Activated CD8-positive, alpha-beta memory T cell treated with anti-CD3 and anti-CD28 coated beads, Interleukin-2, amount 50 U/mL, for 24 hours (primary cell): ENCODE measurements at regions not wholly inside any gene's neighbourhood (a gene's known extent, or its start where the extent isn't known, plus 50 kb on each side); places are given as distances from the start of the nearest gene placed in this dataset.

Experiments
- DNase-seq: peaks from one replicate; pipeline ENCODE4 v3.0.0-alpha.2; 2020; ENCODE audit errors: extremely low read depth

- peak; percentile 14 for DNase-seq
Measured at GRCh38 chr22:45096256-45096907, 67.3 kb upstream of the NUP50 start.

DNA sequence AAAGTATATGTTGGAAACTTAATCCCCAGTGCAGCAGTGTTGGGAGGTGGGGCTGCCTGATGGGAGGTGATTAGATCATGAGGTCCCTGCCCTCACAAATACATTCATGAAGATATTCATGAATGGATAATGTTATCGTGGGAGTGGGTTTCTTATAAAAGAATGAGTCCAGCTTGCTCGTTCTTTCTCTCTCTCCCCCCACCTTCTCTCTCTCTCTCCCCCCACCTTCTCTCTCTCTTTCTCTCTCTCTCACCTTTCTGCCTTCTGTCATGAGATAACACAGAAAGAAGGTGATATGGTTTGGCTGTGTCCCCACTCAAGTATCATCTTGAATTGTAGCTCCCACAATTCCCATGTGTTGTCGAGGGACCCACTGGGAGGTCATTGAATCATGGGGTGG, 66.7 kb upstream of the NUP50 start:
- DNase-seq, result no peak

DNA sequence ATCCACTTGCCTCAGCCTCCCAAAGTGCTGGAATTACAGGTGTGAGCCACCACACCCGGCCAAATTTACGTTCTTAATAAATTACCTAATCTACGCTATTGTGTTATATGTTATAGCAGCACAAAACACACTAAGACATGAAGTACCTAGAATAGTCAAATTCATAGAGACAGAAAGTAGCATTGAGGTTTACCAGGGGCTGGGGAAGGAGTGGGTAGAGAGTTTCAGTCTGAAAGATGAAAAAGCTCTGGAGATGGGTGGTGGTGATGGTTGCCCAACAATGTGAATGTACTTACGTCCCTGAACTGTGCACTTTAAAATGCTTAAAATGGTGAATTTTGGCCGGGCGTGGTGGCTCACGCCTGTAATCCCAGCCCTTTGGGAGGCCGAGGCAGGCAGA, 65.7 kb upstream of the NUP50 start:
- DNase-seq, result no peak

GRCh38 chr22:45099961-45100360, 63.8 kb upstream of the NUP50 start:
- no peak for DNase-seq

DNA sequence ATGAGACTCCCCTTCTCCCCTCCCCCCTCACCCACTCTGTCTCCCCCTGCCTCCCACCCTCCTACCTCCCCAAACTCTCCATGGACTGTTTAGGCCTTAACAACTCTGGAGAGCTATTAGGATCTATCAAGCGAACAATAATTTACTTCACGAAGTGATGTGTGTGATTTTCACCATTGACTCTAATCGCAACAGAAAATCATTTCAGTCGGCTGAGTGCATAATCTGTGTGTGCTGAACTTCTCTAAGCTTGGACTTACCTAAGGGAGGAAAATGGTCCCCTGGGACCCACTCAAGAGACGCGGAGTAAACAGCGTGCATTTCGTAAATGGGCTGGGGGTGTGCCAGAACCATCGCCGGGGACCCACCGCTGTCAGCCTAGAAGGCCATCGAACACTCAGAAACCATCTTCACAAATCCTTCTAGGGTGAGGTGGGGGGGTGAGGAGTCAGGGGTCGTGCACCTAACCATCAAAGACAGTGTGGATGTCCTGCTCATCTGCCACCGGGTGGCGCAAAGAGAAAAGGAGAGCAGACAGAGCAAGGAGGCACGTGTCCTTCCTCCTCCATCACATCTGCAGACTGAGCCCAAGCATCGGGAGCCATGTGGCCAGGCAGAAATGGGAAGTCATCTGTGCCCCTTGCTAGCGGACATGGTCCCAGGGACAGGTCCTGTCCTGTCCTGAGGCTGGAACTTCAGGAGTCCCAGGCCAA, 62.1 kb upstream of the NUP50 start:
- DNase-seq, result no peak

GRCh38 chr22:45102896-45103420, 60.8 kb upstream of the NUP50 start:
- DNase-seq, result no peak

GRCh38 chr22:45103756-45104155, 60.0 kb upstream of the NUP50 start:
- DNase-seq, result no peak

DNA sequence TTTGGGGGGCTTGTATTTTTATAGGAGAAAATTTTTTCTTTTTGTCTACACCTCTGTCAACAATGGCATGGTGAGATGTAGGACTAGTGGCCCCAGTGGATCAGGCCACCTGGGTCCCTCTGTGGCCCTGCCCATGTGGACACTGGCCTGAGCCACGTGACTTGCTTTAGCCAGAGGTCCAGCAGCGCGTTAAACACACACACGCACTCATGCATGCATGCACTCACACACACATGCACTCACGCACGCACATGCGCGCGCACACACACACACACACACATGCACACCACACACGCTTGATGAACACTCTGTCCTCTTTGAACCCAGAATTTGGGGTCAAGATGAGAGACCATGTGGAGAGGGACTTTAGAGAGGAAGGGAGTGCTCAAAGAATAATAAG, 59.4 kb upstream of the NUP50 start:
- DNase-seq, result no peak

- no peak for DNase-seq
Measured at GRCh38 chr22:45105281-45105702, 58.4 kb upstream of the NUP50 start.

GRCh38 chr22:45107671-45108070, 56.1 kb upstream of the NUP50 start:
- DNase-seq, result no peak

- DNase-seq, result no peak
Measured at GRCh38 chr22:45112136-45112879, 51.4 kb upstream of the NUP50 start.
